Subcutaneous abdominal adipose tissue (tissue), 5 donors: ENCODE measurements at regions not wholly inside any gene's neighbourhood (a gene's known extent, or its start where the extent isn't known, plus 50 kb on each side); places are given as distances from the start of the nearest gene placed in this dataset.

Experiments
- H3K27ac ChIP-seq: one replicate; pipeline ENCODE4 v1.7.0; 2013; ENCODE audit warnings: low read depth, mild to moderate bottlenecking, inconsistent platforms, low read length, moderate library complexity
- H3K27me3 ChIP-seq, 5 donors: one replicate each; pipeline ENCODE4 v1.7.0; 2013; ENCODE audit warnings: low read length in 5 of 5, inconsistent platforms in 1 of 5; ENCODE audit not compliant: control insufficient read depth in 5 of 5, insufficient read depth in 4 of 5
- H3K36me3 ChIP-seq, 5 donors: one replicate each; pipeline ENCODE4 v1.7.0; 2013; ENCODE audit warnings: low read length in 5 of 5; ENCODE audit not compliant: control insufficient read depth in 5 of 5, insufficient read depth in 5 of 5
- H3K4me1 ChIP-seq, 5 donors: one replicate each; pipeline ENCODE4 v1.7.0; 2013; ENCODE audit warnings: low read length in 5 of 5, mild to moderate bottlenecking in 3 of 5, moderate library complexity in 1 of 5; ENCODE audit not compliant: control insufficient read depth in 5 of 5, insufficient read depth in 5 of 5
- H3K4me3 ChIP-seq, 5 donors: one replicate each; pipeline ENCODE4 v1.7.0; 2013; ENCODE audit warnings: low read length in 5 of 5, low read depth in 1 of 5
- H3K9ac ChIP-seq, 5 donors: one replicate each; pipeline ENCODE4 v1.7.0; 2013; ENCODE audit warnings: low read length in 5 of 5, mild to moderate bottlenecking in 4 of 5, moderate library complexity in 3 of 5
- H3K9me3 ChIP-seq, 5 donors: one replicate each; pipeline ENCODE4 v1.7.0; 2013; ENCODE audit warnings: low read length in 5 of 5; ENCODE audit not compliant: control insufficient read depth in 5 of 5
- donor health status: healthy.
- donor health status: healthy.
- donor health status: healthy.
- donor health status: healthy.
- donor health status: healthy.

DNA sequence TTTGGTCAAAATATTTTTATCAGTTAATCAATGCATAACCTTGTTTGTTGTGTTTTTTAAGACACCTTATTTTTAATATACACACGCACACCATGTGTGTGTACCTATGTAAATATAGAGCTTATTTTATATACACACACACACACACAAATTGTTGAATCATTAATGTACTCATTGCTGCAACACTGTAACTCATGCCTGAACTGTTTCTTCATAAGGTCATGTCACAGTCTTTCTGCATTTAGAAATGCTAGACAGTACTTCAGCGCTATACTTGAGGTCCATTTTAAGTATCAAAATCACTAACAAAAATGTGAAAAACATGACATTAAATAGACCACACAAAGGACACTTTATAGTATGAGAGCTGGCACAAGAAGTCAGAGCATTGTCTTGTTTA, 589.4 kb downstream of the SI start:
- no peaks in the 10 kb centered on the region for H3K36me3 ChIP-seq

DNA sequence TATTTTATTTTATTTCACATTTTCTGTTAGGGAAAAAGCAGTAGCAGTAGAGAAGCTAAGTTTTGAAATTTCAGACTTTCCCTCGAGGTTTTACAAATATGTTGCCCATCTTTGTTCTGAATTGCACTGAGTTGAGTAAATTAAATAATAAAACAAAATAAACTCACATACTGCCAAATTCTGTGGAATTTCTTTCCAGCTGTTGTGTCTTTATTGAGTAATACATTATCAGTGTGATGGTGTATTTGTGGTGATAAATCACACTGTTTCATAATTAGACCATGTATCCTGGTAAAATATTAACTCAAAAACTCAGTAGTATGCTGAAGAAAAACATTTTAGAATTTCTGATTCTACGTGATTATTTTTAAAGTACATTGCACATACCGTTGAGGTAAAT, 592.1 kb downstream of the SI start:
- Histone ChIP-seq H3K27me3 (no peaks in the 10 kb centered on the region), H3K9me3 (no peaks in the 10 kb centered on the region), H3K4me1 (peaks cover 0 to 12% (median 0%) of the 10 kb centered on the region in 5 donors), H3K9ac (no peak overlapping the region), H3K27ac (no peak overlapping the region), H3K36me3 (no peaks in the 10 kb centered on the region), H3K4me3 (no peak overlapping the region)

More for the DNA sequence above, 589.4 kb downstream of the SI start:
- Histone ChIP-seq H3K27me3 (no peaks in the 10 kb centered on the region), H3K27ac (no peak overlapping the region), H3K9ac (no peak overlapping the region), H3K4me3 (no peak overlapping the region), H3K9me3 (no peaks in the 10 kb centered on the region), H3K4me1 (peaks cover 0 to 12% (median 0%) of the 10 kb centered on the region in 5 donors)

GRCh38 chr3:164479978-164480377, 598.3 kb downstream of the SI start:
- Histone ChIP-seq H3K36me3 (no peaks in the 10 kb centered on the region), H3K4me1 (no peaks in the 10 kb centered on the region), H3K27ac (no peak overlapping the region), H3K9ac (no peak overlapping the region), H3K4me3 (no peak overlapping the region), H3K9me3 (no peaks in the 10 kb centered on the region), H3K27me3 (no peaks in the 10 kb centered on the region)

- no peaks in the 10 kb centered on the region for H3K27me3 ChIP-seq
- no peaks in the 10 kb centered on the region for H3K9me3 ChIP-seq
- H3K4me1 ChIP-seq, result no peaks in the 10 kb centered on the region
- no peak overlapping the region for H3K9ac ChIP-seq
- H3K36me3 ChIP-seq, result no peaks in the 10 kb centered on the region
- no peak overlapping the region for H3K27ac ChIP-seq
- H3K4me3 ChIP-seq, result no peak overlapping the region
Observed at GRCh38 chr3:164479406-164479805, 598.9 kb downstream of the SI start.

DNA sequence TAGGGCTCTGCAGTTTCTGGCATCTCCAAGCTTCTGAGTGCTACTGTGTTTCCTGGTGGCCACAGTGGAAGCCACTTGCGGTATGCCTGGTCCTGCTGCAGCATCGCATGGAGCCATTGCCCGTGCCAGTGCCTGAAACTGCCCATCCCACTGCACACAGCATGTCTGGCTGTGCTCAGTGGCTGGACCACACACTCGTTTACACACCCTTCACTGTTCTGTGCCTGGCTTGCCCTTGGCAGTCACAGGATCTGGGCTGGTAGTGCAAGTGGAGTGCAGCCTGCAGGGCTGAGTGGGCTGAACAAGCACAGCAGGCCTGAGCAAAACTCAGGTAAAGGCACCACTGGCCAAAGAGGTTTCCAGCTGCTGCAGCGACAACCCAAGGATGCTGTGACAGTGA, 600.0 kb downstream of the SI start:
- Histone ChIP-seq H3K27ac (no peak overlapping the region), H3K9me3 (no peaks in the 10 kb centered on the region), H3K36me3 (no peaks in the 10 kb centered on the region), H3K9ac (no peak overlapping the region), H3K4me3 (no peak overlapping the region), H3K4me1 (no peaks in the 10 kb centered on the region), H3K27me3 (no peaks in the 10 kb centered on the region)

DNA sequence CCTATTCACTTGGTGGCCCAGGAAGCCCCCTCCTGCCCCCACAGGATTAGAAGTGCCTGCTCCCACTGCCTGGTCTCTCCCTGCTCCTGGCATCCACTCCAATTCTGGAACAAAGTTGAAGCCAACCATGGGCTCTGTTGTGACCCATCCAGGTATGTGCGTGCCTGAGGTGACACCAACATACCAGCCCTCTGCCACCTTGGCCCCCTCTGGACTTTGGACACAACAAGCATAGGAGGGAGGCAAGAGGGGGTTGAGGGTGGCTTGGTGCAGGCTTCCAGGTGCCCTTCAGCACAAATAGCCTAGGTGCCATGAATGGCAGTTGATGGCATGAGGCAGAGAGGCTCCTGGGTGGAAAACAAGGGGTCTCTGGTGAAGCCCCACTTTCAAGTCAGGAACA, 600.9 kb downstream of the SI start:
- Histone ChIP-seq H3K9ac (no peak overlapping the region), H3K4me3 (no peak overlapping the region), H3K9me3 (peaks cover 0 to under 1% (median 0%) of the 10 kb centered on the region in 5 donors), H3K27ac (no peak overlapping the region), H3K4me1 (no peaks in the 10 kb centered on the region), H3K36me3 (no peaks in the 10 kb centered on the region), H3K27me3 (no peaks in the 10 kb centered on the region)

DNA sequence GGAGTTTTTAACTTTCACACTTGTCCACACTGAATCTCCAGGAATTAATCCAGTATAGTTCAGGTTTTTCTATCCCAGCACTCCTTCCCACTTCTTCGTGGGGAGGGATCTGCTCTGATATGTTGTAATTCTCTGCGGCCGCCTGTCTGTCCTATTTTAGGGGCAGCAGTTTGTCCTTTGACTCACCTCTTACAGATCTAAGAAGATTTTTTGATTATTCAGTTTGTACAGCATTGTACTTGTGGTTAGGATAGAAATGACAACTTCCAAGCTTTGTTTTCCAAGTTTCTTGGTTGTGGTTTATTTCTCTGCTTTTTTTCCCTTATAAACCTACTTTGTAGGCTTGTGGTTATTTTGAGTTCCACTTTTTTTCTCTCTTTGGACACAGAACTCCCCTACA, 601.7 kb downstream of the SI start:
- peaks cover 0 to 6% (median 0%) of the 10 kb centered on the region in 5 donors for H3K9me3 ChIP-seq
- H3K36me3 ChIP-seq, result no peaks in the 10 kb centered on the region
- H3K4me1 ChIP-seq, result no peaks in the 10 kb centered on the region
- H3K4me3 ChIP-seq, result no peak overlapping the region
- H3K27ac ChIP-seq, result no peak overlapping the region
- no peaks in the 10 kb centered on the region for H3K27me3 ChIP-seq
- no peak overlapping the region for H3K9ac ChIP-seq

- Histone ChIP-seq H3K9me3 (peaks cover 0 to 8% (median 0%) of the 10 kb centered on the region in 5 donors), H3K4me1 (peaks cover 0 to under 1% (median 0%) of the 10 kb centered on the region in 5 donors), H3K27me3 (no peaks in the 10 kb centered on the region), H3K4me3 (no peak overlapping the region), H3K9ac (no peak overlapping the region), H3K27ac (no peak overlapping the region), H3K36me3 (no peaks in the 10 kb centered on the region)
Observed at GRCh38 chr3:164470471-164470870, 607.8 kb downstream of the SI start.

DNA sequence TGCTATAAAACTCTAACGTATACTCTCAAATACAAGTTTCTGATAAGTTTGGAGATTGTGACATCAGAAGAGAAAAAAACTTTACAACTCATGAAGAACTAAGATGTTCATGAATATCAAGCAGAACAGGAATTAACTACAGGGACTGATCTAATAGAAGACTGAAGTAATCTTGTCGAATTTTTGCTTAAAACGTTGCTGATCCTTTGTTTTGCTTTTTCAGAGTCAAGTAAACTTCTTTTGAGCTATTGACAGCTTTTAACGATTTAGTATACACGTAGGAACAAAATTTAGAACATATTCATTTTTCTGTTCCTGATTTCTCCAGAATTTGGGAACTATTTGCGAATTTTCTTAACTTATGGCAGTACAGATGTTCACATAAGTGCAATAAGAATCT, 610.2 kb downstream of the SI start:
- H3K27me3 ChIP-seq, result no peaks in the 10 kb centered on the region
- no peak overlapping the region for H3K27ac ChIP-seq
- H3K4me3 ChIP-seq, result no peak overlapping the region
- H3K9me3 ChIP-seq, result peaks cover 0 to 8% (median 0%) of the 10 kb centered on the region in 5 donors
- H3K36me3 ChIP-seq, result no peaks in the 10 kb centered on the region
- H3K9ac ChIP-seq, result no peak overlapping the region
- H3K4me1 ChIP-seq, result peaks cover 0 to 5% (median 0%) of the 10 kb centered on the region in 5 donors

- Histone ChIP-seq H3K9me3 (peaks cover 0 to 4% (median 0%) of the 10 kb centered on the region in 5 donors), H3K9ac (no peak overlapping the region), H3K27ac (no peak overlapping the region), H3K27me3 (no peaks in the 10 kb centered on the region), H3K4me3 (no peak overlapping the region), H3K4me1 (peaks cover 0 to 5% (median 0%) of the 10 kb centered on the region in 5 donors), H3K36me3 (no peaks in the 10 kb centered on the region)
Observed at GRCh38 chr3:164467007-164467406, 611.3 kb downstream of the SI start.

DNA sequence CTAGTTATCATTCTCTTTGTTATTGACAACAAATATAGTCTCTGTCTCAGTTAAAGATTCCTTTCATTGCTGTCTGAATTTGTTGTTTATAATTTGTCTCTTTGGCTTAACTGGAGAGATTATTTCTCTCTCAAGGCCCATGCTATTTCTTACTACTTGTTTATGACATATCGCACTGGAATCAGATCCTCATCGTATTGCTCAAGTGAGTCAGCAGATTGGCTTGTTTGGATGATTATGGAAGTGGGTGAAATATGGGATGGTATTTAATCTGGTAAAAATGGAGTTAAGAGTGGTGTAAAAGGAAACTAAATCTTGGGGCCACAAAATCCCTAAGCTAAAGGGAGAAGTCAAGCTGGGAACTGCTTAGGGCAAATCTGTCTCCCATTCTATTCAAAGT, 613.1 kb downstream of the SI start:
- Histone ChIP-seq H3K36me3 (no peaks in the 10 kb centered on the region), H3K27me3 (no peaks in the 10 kb centered on the region), H3K9ac (no peak overlapping the region), H3K4me1 (peaks cover 0 to 5% (median 0%) of the 10 kb centered on the region in 5 donors), H3K4me3 (no peak overlapping the region), H3K9me3 (peaks cover 0 to 2% (median 0%) of the 10 kb centered on the region in 5 donors), H3K27ac (no peak overlapping the region)
